ENCODE measurements at regions not wholly inside any gene's neighbourhood (a gene's known extent, or its start where the extent isn't known, plus 50 kb on each side); places are given as distances from the start of the nearest gene placed in this dataset.

DNA sequence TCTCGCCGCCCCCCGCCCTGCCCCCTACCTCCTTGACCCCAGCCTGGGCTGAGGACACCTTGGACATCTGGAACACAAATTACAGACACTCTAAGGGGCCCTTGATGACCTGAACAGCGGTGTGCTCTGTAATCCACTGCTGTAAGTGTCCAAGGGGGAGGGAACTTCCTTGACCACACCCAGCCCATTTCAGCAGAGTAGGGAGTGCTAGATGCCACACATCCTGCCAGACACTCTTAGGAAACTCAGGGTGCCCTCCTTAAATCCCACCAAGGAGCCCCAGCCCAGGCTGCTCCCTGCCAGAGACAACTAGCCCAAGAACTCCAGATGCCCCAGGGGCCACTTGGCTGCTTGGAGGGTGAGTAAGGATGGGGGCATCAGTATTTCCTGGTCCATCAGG, 282.2 kb downstream of the RRAGC start:
- DNase-seq (ENCODE audit: low read depth): no peak
- TF ChIP-seq, protein P1, sequence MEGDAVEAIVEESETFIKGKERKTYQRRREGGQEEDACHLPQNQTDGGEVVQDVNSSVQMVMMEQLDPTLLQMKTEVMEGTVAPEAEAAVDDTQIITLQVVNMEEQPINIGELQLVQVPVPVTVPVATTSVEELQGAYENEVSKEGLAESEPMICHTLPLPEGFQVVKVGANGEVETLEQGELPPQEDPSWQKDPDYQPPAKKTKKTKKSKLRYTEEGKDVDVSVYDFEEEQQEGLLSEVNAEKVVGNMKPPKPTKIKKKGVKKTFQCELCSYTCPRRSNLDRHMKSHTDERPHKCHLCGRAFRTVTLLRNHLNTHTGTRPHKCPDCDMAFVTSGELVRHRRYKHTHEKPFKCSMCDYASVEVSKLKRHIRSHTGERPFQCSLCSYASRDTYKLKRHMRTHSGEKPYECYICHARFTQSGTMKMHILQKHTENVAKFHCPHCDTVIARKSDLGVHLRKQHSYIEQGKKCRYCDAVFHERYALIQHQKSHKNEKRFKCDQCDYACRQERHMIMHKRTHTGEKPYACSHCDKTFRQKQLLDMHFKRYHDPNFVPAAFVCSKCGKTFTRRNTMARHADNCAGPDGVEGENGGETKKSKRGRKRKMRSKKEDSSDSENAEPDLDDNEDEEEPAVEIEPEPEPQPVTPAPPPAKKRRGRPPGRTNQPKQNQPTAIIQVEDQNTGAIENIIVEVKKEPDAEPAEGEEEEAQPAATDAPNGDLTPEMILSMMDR (IDR thresholded peaks at IDR 0.05; ENCODE audit: control insufficient read depth, extremely low read depth, insufficient read depth): no peak
- H3K4me3 ChIP-seq (ENCODE audit: low read depth, low read length): no peak overlapping the region

DNA sequence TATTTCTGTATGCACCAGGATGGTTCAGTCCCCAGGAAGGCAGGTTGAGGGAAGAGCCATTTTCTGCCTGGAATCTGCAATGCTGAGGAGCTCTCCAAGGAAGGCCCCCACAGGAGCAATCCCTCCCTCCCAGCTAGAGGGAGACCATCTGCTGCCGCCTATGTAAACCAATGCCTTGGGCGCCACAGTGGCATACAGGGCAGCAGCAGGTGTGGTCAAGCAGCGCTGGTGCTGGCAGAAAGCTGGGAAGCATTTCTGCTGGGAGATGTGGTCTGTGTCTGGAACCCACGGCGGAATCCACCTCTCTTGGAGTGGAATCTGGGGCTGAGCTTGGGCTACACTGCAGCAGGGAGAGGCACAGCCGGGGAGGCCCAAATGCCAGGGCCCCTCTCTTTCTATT, 283.3 kb downstream of the RRAGC start:
- DNase-seq (ENCODE audit: low read depth): no peak
- TF ChIP-seq, protein P1 (IDR thresholded peaks at IDR 0.05; ENCODE audit: control insufficient read depth, extremely low read depth, insufficient read depth): no peak
- no peak overlapping the region for H3K4me3 ChIP-seq (ENCODE audit: low read depth, low read length)

DNA sequence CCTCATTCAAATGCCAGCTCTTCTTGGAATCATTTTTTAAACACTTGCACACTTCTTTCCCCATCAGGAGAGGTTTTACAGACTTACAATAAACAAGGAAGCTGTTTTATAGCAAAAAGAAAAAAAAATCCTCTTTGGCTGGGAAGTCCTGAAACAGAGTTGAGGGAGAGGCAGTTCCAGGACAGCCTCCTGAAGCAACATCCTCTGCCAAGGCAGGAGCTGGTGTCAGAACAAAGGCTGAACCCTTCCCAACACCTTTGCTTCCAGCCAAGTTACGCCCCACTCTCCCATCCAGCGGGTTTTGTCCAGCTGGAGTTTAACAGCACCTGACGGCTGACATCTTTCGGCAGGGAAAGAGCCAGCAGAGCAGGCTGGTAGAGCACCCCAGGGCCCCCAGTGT, 287.8 kb downstream of the RRAGC start:
- H3K4me3 ChIP-seq (ENCODE audit: low read depth, low read length): no peak overlapping the region
- TF ChIP-seq, protein P1 (IDR thresholded peaks at IDR 0.05; ENCODE audit: control insufficient read depth, extremely low read depth, insufficient read depth): peak; percentile 43
- DNase-seq (ENCODE audit: low read depth): peak; percentile 94

DNA sequence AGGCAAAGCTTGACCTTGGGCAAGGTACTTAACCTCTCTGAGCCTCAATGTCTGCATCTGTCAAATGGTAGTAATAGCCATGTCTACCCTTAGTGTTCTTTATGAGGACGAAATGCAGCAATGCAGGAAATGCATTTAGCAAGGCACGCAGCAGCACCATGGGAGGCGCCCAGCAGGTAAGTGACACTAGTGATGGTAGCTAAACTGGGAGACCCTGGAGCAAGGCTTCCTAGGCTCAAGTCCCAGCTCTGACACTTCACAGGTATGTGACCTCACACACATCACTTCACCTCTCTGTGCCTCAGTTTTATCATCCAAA, 289.0 kb downstream of the RRAGC start:
- no peak overlapping the region for H3K4me3 ChIP-seq (ENCODE audit: low read depth, low read length)
- TF ChIP-seq, protein P1 (IDR thresholded peaks at IDR 0.05; ENCODE audit: control insufficient read depth, extremely low read depth, insufficient read depth): no peak
- DNase-seq (ENCODE audit: low read depth): no peak

DNA sequence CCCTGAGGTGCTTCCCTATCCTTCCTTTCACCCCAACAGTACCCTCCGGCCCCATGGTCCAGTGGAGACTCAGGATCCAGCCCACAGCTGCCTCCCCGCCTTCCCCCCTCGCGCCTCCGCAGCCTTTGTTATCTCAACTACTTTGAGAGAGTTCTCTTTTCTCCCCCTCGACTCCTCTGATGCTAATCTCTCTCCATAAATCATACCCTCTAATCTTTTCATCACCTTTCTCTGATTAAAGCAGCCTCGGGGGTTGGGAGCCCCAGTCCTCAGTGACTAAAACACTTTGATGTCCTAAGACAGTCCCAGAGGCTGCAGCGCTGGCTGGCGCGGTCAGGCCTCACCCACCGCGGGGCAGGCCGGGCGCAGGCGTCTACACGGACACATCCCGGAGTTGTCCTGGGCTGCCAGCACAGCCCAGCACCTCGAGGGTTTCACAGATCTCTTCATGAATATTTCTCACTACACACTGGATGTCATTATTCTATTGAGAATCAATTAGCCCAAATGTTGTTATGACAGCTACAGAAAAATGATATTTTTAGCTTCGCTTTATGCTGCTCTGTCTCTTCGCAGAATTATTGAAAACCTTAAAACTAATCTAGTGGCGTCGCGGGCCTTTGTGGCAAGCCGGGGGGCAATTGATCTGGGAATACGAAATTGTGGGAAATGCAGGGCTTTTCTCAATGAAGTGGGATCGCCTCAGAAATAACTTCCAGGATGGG, 289.5 kb downstream of the RRAGC start:
- H3K4me3 ChIP-seq (ENCODE audit: low read depth, low read length): no peak overlapping the region
- TF ChIP-seq, protein P1 (IDR thresholded peaks at IDR 0.05; ENCODE audit: control insufficient read depth, extremely low read depth, insufficient read depth): no peak
- no peak for DNase-seq (ENCODE audit: low read depth)

DNA sequence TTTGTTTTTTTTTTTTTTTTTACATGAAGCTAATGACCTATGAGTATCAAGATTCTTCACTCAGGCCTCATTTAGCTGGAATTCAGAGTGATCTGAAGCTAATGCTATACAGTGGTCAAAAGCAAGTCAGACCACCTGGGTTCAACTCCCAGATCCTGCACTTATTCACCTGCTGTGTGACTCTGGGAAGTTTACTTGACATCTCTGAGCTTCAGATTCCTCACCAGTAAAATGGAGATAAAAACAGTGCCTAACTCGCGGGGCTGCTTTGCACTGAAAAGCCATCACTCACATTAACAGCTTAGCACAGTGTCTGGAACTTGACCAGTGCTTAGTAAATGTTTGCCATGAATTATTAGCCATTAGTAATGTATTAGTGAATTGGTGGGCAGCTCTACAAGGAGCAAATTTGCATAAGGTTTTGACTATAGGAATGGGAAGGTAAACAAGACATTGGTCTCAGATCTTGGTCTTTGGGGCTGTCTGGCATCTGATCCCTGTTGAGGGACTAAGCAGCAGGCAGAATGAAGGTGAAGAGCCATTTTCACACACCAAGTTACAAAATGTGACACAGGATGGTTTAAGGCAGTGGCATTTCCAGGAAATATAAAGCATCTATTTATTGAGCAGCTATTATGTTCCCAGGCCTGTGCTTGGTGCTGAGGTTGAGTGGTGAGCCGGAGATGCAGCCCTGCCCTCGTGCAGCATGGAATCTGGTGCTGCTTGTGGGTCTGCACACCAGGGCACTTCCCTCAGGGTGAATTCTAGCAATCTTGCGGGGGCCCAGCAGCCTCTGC, 291.3 kb downstream of the RRAGC start:
- no peak overlapping the region for H3K4me3 ChIP-seq (ENCODE audit: low read depth, low read length)
- TF ChIP-seq, protein P1 (IDR thresholded peaks at IDR 0.05; ENCODE audit: control insufficient read depth, extremely low read depth, insufficient read depth): no peak
- no peak for DNase-seq (ENCODE audit: low read depth)
